Lower leg skin (tissue), 4 donors: ENCODE measurements at regions not wholly inside any gene's neighbourhood (a gene's known extent, or its start where the extent isn't known, plus 50 kb on each side); places are given as distances from the start of the nearest gene placed in this dataset.

Experiments
- DNase-seq, 2 donors: peaks; one replicate each; pipeline ENCODE4 v3.0.0-alpha.2; 2019; ENCODE audit warnings: low spot score in 2 of 2
- H3K4me3 ChIP-seq: fragments of 200-600 bp; sonication (generic); 2 replicates; pipeline ENCODE4 v1.5.1; 2017; ENCODE audit warnings: mild to moderate bottlenecking, low read depth; ENCODE audit not compliant: poor library complexity, severe bottlenecking
- POLR2A ChIP-seq, 2 donors: fragments of 450-650 bp; IDR thresholded peaks; one replicate each; pipeline ENCODE4 v1.6.1; 2016 to 2017; ENCODE audit warnings: antibody characterized with exemption in 2 of 2, mild to moderate bottlenecking in 1 of 2, moderate library complexity in 1 of 2
- WGBS, 2 donors: methylation state at CpG; one replicate each; pipeline ENCODE4 v1.1.5; 2018; 5-methylcytosine and 5-hydroxymethylcytosine counted together
- intact Hi-C: fragments of 100-400 bp; cut with DNase I; formaldehyde crosslinking; loops from one replicate; pipeline ENCODE4 v1.15.0; 2023; ENCODE audit warnings: low total_unique reads
- TF ChIP-seq, protein P1 (sequence below), 3 donors: fragments of 450-650 bp; IDR thresholded peaks; one replicate each; pipeline ENCODE4 v1.5.1; 2016; ENCODE audit warnings: antibody characterized with exemption in 3 of 3, mild to moderate bottlenecking in 3 of 3, moderate library complexity in 2 of 3

- no peak for DNase-seq
- WGBS, 2 donors, result 83 to 87% methylated on average over 2 of the region's 2 CpGs
- TF ChIP-seq, protein P1, sequence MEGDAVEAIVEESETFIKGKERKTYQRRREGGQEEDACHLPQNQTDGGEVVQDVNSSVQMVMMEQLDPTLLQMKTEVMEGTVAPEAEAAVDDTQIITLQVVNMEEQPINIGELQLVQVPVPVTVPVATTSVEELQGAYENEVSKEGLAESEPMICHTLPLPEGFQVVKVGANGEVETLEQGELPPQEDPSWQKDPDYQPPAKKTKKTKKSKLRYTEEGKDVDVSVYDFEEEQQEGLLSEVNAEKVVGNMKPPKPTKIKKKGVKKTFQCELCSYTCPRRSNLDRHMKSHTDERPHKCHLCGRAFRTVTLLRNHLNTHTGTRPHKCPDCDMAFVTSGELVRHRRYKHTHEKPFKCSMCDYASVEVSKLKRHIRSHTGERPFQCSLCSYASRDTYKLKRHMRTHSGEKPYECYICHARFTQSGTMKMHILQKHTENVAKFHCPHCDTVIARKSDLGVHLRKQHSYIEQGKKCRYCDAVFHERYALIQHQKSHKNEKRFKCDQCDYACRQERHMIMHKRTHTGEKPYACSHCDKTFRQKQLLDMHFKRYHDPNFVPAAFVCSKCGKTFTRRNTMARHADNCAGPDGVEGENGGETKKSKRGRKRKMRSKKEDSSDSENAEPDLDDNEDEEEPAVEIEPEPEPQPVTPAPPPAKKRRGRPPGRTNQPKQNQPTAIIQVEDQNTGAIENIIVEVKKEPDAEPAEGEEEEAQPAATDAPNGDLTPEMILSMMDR (IDR thresholded peaks at IDR 0.05), result no peak
- no peak for TF ChIP-seq POLR2A (IDR thresholded peaks at IDR 0.05)
- intact Hi-C loops, result no loop called here
- H3K4me3 ChIP-seq, result no peak overlapping the region
These were observed 67.4 kb upstream of the QRFPR start for GRCh38 chr4:121448231-121448630.

DNA sequence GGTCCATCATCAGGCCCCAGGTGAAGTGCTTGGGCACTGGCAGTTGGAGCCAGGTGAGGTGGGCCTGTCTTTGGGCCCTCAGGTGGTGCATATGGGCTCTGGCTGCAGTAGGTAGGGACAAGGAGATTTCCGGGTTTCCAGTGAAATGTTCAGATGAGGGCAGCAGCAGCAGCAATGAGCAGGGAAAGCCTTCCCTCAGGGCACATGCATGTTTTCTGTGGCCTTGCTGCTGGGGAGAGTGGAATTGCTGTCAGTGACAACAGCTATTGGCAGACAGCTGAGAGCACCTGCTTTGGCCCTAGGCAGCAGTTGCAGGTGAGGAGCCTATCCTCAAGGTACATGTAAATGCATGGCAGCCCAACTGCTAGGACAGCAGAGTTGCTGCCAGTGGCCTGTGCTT, 58.9 kb upstream of the QRFPR start:
- intact Hi-C loops, result no loop called here
- H3K4me3 ChIP-seq, result no peak overlapping the region
- TF ChIP-seq, protein P1 (IDR thresholded peaks at IDR 0.05), result no peak
- no peak for TF ChIP-seq POLR2A (IDR thresholded peaks at IDR 0.05)
- 75% methylated on average over 1 of the region's 1 CpG for WGBS, 2 donors
- no peak for DNase-seq
